Body of pancreas (tissue), 4 donors: ENCODE measurements at regions not wholly inside any gene's neighbourhood (a gene's known extent, or its start where the extent isn't known, plus 50 kb on each side); places are given as distances from the start of the nearest gene placed in this dataset.

ENCODE experiments used
- POLR2A ChIP-seq, 3 donors: fragments of 450-650 bp; IDR thresholded peaks; one replicate each; pipeline ENCODE4 v1.6.1; 2016; ENCODE audit warnings: antibody characterized with exemption in 3 of 3, mild to moderate bottlenecking in 2 of 3
- TF ChIP-seq, protein P1 (sequence below), 7 experiments: fragments of 450-650 bp in 4 of 7; fragments of 200-600 bp in 3 of 7; sonication (generic) in 3 of 7; IDR thresholded peaks; one replicate each; pipeline ENCODE4 v1.5.1; 2016 to 2019; ENCODE audit warnings: antibody characterized with exemption in 7 of 7

DNA sequence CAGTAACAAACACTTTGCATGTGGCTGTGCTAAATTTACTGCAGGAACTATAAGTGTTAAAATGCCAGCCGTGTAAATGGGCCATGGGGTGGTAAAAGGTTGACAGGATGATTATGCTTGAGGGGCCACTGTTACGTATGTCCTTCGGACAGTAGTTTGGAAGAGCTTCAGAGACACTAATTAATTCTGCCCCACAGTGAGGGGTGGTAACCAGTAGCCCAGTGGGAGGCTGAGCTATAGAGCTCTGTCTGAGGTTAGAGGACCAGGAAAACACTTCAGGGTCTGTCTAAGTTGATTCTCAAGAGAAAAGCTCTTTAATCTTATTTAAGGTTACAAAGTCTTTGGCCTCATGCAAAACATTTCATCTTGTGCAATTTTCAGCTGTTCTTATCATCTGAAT lies 176.6 kb downstream of the DMRTA1 start:
- TF ChIP-seq, protein P1, sequence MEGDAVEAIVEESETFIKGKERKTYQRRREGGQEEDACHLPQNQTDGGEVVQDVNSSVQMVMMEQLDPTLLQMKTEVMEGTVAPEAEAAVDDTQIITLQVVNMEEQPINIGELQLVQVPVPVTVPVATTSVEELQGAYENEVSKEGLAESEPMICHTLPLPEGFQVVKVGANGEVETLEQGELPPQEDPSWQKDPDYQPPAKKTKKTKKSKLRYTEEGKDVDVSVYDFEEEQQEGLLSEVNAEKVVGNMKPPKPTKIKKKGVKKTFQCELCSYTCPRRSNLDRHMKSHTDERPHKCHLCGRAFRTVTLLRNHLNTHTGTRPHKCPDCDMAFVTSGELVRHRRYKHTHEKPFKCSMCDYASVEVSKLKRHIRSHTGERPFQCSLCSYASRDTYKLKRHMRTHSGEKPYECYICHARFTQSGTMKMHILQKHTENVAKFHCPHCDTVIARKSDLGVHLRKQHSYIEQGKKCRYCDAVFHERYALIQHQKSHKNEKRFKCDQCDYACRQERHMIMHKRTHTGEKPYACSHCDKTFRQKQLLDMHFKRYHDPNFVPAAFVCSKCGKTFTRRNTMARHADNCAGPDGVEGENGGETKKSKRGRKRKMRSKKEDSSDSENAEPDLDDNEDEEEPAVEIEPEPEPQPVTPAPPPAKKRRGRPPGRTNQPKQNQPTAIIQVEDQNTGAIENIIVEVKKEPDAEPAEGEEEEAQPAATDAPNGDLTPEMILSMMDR (IDR thresholded peaks at IDR 0.05), result no peak
- TF ChIP-seq POLR2A (IDR thresholded peaks at IDR 0.05), result no peak
